Muscle layer of duodenum (tissue), 2 donors: ENCODE measurements at regions not wholly inside any gene's neighbourhood (a gene's known extent, or its start where the extent isn't known, plus 50 kb on each side); places are given as distances from the start of the nearest gene placed in this dataset.

ENCODE experiments used
- H3K27ac ChIP-seq: one replicate; pipeline ENCODE4 v1.7.0; 2013; ENCODE audit warnings: mild to moderate bottlenecking, low read length
- H3K27me3 ChIP-seq: one replicate; pipeline ENCODE4 v1.7.0; 2013; ENCODE audit warnings: low read depth, mild to moderate bottlenecking, control low read depth, low read length
- H3K36me3 ChIP-seq, 2 donors: one replicate each; pipeline ENCODE4 v1.7.0; 2013; ENCODE audit warnings: low read length in 2 of 2, control low read depth in 1 of 2, mild to moderate bottlenecking in 1 of 2; ENCODE audit not compliant: insufficient read depth in 2 of 2, control insufficient read depth in 1 of 2
- H3K4me1 ChIP-seq, 2 donors: one replicate each; pipeline ENCODE4 v1.7.0; 2013; ENCODE audit warnings: low read length in 2 of 2, mild to moderate bottlenecking in 2 of 2, control low read depth in 1 of 2, moderate library complexity in 1 of 2; ENCODE audit not compliant: insufficient read depth in 2 of 2, control insufficient read depth in 1 of 2
- H3K4me3 ChIP-seq, 2 donors: one replicate each; pipeline ENCODE4 v1.7.0; 2013; ENCODE audit warnings: low read length in 2 of 2, low read depth in 1 of 2, mild to moderate bottlenecking in 1 of 2
- H3K9me3 ChIP-seq, 2 donors: one replicate each; pipeline ENCODE4 v1.7.0; 2013; ENCODE audit warnings: low read length in 2 of 2, control low read depth in 1 of 2, mild to moderate bottlenecking in 1 of 2; ENCODE audit not compliant: control insufficient read depth in 1 of 2
- donor health status: healthy.

- no peak overlapping the region for H3K27ac ChIP-seq
- H3K4me1 ChIP-seq, result no peaks in the 10 kb centered on the region
- H3K27me3 ChIP-seq, result no peaks in the 10 kb centered on the region
- H3K9me3 ChIP-seq, result no peaks in the 10 kb centered on the region
- no peaks in the 10 kb centered on the region for H3K36me3 ChIP-seq
- no peak overlapping the region for H3K4me3 ChIP-seq
Measured at GRCh38 chr11:86724137-86724536, 51.7 kb upstream of the ME3 start.

- Histone ChIP-seq H3K4me1 (no peaks in the 10 kb centered on the region), H3K4me3 (no peak overlapping the region)
Measured at GRCh38 chr11:86723281-86723680, 50.9 kb upstream of the ME3 start.

GRCh38 chr11:86722748-86723147, 50.3 kb upstream of the ME3 start:
- Histone ChIP-seq H3K27ac (no peak overlapping the region), H3K36me3 (no peaks in the 10 kb centered on the region), H3K9me3 (no peaks in the 10 kb centered on the region), H3K4me1 (no peaks in the 10 kb centered on the region), H3K27me3 (no peaks in the 10 kb centered on the region), H3K4me3 (no peak overlapping the region)

More at GRCh38 chr11:86723281-86723680, 50.9 kb upstream of the ME3 start:
- Histone ChIP-seq H3K36me3 (no peaks in the 10 kb centered on the region), H3K27me3 (no peaks in the 10 kb centered on the region), H3K27ac (no peak overlapping the region), H3K9me3 (no peaks in the 10 kb centered on the region)
